HuH-7 (cell line): ENCODE measurements at regions not wholly inside any gene's neighbourhood (a gene's known extent, or its start where the extent isn't known, plus 50 kb on each side); places are given as distances from the start of the nearest gene placed in this dataset.

ENCODE experiments used
- DNase-seq: peaks from one replicate; pipeline ENCODE4 v3.0.0; 2011; ENCODE audit warnings: low spot score

DNA sequence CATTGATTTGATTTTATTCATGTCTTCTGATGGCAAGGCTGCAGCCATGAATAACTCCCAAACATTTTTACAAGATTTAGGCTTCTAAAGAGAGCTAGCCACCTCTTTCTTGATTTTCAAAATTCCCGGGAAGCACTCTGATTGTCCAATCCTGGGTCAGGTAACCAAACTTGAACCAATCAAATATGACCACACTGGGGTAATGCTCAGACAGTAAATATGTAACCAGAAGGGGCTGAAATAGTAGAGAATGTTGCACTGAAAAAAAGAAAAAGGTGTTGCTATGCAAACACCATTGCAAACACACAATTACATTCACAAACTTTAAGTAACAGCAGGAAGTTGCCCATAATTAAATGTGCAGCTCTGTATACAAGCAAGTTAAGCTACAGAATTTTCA is 112.9 kb upstream of the IQCM start:
- DNase-seq, result no peak

DNA sequence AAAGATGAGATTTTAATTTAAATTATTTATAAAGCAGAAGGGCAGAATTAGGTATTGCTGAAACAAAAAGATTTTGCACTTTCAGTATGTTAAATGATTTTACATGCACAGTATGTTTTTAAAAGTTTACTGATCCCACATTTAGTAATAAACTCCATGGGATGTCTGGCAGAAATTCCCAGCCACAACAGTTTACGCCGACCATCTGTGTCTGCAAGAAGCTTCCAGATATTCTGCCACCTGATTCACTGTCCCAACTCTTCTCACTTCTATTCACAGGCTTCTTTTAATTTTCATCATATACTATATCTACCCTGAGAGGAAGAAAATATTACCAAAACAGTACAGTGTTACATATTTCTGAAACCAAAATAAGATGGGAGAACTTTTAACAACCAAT is 115.8 kb upstream of the IQCM start:
- DNase-seq, result no peak

DNA sequence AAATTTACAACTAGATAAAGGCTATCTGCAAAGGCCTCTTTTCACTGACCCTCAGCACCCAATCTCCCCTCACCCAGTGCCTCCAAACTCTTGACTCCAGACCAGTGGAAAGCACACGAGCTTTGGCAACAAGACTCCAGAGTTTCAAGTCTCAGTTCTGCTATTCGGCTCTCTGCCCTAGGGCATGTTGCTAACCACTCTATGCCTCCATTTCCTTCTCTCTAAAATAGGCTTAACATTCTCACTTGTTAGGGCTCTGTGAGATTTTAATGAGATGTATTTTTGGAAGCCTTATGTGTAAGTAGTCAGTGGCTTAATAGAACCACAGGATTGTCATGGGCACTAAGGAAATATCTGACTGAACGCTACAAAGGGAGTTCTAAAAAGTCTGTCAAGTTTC is 116.5 kb upstream of the IQCM start:
- no peak for DNase-seq

DNA sequence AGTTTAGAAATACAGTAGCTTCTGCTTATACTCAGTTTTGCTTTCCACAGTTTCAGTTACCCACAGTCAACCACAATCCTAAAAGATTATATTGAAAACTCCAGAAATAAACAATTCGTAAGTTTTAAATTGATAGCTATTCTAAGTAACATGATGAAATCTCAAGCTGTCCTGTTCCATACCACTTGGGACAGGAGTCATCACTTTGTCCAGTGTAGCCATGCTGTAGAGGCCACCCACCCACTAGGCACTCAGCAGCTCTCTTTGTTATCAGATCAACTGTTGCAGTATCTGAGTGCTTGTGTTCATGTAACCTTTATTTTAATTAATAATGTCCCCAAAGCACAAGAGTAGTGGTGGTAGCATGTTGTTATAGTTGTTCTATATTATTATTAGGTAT is 117.5 kb upstream of the IQCM start:
- no peak for DNase-seq

DNA sequence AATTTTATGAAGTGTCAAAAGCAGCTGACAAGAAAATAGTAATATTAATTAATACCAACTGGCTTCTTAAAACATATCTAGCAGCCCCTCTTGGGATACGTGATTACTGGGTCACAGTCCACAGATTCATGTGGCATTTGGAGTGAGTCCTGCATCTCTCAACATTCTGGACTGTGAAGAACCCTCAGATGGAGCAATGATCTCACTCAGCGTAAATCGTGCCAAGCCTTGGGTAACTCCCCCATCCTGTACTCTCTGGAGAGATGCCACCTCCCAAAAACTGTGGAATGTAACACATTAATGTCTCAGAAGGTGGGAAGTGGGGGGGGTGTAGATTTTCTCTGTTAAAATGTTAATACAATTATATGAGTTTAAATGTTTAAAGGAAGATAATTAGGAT is 118.2 kb upstream of the IQCM start:
- DNase-seq, result no peak

DNA sequence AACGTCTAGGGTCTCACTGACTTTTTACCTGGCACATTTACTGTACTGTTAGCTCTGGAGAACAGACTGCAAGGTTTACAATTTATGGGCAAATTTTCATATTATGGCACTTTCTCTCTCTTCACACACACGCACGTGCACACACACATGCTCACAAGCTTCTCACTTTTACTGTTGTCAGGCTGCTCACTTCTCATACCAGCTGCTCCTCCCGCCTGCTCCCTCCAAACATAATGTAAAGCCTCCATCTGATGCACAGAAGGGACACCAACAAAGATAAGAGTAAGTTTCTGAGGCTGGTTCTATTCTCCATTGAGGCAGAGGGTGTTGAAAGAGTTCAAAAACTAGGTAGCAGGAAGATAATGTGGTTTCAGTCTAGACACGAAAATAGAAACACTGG is 128.9 kb upstream of the DCLK2 start:
- DNase-seq, result no peak

DNA sequence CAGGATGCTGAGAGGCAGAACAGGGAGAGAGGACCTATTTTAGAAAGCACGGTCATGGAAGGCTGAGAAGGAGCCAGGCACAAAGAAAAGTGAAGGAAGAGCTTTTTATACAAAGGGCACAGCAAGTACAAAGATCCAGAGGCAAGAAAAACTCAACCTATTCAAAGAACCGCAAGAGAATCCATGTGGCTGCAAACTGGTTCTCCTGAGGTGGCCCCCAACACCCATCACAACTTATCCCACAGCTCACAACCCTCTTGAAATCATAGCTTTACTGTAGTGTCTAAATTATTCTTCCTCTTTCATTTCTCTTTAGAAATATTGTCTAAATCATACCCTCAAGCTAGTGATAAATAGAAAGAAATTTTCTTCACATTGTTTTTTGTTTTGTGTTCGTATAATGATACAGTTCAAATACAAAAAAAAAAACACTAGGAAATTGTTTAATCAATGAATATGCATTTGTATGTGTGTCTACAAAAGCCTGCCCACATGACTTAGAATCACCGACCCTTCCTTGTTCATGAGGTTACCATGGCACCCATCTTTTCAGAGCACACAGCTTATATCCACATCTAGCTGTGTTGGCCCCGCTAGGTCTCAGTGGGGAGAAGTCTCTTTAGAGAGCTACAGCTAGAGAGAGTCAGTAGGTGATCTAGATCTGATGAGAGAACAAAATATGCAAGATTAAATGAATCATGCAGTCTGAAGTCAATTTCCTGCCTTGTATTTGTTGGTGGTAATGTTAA is 126.9 kb upstream of the DCLK2 start:
- DNase-seq, result no peak

DNA sequence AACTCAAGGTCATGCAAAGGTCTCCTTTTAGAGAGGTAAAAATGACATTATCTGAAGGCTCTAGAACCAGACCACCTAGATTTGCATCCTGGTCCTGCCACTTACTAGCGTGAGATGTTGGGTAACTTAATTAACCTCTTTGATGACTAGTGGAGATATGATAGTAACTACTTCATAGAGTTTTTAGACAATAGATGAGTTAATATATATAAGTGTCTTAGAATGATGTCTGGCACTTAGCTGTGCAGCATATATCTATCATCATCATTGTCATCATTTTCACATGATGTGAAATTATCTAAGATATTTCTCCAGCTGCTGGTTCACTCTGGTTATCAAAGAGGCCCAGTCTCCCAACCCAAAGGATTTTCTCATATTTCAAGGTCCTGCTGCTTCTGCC is 126.1 kb upstream of the DCLK2 start:
- DNase-seq, result no peak

DNA sequence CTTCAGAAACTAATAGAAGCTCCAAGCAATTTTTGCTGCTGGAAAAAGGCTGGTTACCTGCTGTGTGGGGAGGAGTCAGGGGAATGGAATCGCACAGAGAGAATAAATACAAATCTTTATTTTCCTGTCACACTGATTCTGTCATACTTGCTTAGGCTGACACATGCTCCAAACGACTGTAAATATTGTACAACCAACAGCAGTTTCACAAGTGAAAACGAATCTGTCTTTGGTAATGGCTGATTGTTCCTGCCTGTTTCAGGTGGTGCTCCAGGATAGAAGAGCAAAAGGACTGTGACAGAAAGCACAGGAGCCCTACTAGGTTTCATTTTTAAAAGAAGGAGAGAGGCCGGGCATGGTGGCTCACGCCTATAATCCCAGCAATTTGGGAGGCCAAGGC is 125.5 kb upstream of the DCLK2 start:
- no peak for DNase-seq

DNA sequence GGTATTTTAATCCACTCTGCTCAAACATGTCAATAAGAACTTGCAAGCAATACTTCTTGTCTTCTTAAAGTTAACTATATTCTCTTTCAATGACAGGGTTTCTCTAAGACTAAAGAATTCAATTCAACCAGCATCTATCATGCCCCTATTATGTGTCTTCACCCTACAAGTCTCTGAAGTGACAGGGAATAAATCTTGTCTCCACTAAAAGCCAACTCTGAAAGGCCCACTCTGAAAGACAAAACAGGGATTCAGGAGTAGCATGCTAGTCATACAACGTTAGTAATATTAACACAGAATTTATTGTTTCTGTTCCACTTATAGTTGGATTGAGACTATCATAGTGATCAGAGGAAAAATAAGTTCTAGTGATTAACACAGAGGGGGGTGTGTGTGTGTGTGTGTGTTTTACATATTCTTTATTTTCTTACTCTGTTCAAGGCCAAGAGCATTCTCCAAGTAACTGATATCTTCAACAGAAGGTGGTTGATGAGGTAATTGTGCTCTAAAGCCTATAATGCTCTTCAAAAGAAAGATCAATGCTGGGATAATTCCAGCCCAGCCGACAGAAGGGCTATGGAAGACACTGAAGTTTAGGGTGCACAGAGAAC is 122.4 kb upstream of the DCLK2 start:
- no peak for DNase-seq

DNA sequence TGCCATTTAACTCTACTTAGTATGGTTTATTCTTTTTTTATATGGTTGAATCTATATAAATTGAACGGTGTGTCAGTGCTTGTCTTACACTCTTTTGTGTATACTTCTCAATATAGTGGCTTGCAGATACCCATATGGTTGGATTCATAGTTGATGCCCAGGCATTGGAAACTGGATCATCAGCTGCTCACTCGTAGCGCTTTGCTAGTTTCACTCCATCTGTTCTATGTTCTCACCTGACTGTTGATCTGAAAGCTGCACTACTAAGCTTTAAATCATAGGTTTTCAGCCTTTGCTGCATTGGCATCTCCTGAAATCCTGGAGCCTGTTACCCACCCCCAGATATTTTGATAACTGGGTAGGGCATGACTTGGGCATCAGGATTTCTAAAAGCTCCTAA is 121.6 kb upstream of the DCLK2 start:
- no peak for DNase-seq

DNA sequence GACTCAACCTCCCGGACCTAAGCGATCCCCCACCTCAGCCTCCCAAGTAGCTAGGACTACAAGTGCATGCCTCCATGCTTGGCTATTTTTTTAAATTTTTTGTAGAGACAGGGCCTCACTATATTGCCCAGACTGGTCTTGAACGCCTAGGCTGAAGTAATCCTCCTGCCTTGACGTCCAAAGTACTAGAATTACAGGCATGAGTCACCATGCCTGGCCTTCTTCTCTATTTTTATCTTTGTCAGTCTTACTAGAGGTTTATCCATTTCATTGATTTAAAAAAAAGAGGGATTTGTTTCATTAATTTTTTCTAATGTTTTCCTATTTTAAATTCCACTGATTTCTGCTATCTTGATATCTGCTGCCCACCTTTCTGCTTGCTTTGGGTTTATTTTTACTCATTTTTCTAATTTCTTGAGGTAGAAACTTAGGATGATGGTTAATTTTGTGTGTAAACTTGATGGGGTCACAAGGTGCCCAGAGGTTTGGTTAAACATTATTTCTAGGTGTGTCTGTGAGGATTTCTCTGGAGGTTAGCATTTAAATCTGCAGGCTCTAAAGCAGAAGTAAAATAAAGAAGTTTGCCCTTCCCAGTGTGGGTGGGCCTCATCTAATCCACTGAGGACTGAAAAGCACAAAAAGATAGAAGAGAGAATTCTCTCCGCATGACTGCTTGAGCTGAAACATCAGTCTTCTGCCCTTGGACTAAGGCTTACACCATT is 116.2 kb upstream of the DCLK2 start:
- DNase-seq, result no peak

DNA sequence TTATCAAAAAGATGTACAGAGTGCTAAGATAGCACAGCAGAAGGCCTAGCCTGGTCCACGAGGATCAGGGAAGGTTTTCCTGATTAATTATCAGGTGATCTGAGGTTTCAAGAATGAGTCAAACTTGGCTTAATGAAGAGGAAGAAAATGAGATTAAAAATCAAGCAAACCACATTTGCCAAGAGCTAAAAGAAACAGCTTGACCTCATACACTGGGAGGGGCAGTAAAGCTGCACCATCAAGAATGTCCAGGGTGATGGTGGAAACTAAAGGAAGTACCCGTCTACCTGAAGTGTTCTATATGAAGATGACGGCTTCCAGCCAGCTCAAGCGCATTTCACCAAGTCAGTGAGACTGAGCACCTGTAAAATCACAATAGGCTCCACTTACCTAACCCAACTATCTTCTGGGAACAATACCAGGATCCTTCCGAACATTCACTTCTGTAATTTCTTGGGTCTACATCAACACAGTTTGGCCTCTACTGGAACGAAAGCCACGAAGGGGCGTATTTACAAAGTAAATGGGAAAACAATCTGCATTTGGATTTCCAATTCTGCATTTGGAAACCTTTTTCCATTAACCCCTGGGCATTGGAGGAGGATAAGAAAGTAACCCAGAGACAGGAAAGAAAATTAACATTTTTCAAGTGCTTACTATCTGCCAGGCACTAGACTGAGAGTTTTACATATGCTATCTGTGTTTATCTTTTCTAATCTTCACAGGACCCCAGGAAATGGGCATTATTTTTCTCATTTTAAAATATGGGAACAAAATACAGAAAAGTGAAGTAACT is 114.0 kb upstream of the DCLK2 start:
- DNase-seq, result no peak

DNA sequence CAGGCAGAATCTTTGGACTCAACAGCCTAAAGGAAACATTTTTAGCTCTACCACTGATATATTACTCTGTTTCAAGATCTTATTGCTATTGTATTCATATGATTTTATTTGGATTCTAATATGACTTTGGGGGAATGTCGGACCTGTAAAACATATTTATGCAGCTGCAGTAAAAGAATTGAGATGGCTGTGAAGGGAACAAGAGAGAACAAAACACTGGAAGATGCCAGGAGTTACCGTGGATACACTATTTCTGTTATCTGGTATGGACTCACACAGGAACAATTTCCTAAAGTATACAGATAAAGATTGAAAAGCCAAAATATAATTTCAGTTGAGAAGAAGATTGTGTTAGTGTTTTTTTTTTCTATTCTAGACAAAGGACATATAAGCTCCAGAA is 113.0 kb upstream of the DCLK2 start:
- no peak for DNase-seq

DNA sequence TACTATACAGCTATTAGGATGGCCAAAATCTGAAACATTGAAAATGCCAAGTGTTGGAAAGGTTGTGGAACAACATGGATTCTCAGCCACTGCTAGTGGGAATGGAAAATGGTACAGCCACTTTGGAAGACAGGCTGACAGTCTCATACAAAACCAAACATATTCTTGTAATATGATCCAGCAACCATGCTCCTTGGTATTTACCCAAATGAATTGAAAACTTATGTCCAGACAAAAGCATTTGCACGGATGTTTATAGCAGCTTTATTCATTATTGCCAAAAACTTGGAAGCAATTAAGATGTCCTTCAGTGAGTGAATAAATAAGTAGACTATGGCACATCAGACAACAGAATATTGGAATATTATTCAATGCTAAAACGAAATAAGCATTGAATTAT is 105.8 kb upstream of the DCLK2 start:
- no peak for DNase-seq

DNA sequence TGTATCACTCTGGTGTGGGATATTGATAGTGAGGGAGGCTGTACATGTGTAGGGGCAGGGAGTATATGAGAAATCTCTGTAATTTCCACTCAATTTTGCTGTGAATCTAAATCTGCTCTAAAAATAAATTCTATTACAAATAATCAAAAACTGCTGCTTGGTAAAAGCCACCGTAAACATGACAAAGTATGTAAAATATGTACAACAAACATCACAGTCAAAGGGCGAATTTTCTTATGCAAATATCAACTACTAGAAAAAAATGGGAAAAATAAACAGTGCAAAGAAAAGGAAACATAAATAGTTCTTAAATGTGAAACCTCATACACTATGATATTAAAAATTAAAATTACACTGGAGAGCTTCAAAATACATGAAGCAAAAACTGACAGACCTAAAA is 105.1 kb upstream of the DCLK2 start:
- no peak for DNase-seq

DNA sequence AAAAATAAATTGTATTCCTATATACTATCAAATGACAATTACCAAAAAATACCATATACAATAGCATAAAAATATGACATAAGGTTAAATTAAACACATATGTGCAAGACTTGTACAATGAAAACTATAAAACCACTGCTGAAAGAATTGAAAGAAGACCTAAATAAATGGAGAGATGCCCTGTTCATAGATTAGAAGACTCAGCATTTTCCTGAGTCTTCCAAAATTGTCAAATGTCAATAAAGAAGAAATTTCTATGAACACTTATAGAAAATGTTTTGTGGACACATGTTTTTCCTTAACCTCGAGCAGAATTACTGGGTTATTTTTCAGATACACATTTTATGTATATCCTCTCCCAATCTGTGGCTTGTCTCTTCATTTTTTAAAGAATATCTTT is 103.1 kb upstream of the DCLK2 start:
- no peak for DNase-seq

DNA sequence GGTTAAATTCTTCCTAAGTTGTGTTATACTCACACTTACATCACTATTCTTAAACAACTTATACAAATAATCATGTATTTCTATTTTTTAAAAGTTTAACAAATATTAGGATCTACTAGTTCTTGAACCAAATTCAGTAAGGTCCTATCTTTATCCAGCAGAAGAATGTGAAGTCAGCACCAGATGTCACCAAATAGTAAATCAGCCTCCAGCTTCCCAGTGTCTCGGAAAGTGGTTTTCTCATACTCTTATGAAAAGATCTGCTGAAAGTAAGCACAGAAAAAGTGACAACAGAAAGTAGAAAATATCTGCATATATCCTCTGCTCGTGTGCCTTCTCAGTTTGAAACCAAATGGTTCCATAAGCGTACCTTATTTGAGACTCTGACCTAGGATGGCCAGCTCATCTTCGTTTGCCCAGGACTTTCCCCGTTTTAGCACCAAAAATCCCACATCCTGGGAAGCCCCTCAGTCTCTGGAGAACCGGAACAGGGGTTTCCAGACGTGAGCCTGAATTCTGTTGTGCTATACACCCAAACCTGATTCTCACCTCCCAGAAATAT is 98.0 kb upstream of the DCLK2 start:
- DNase-seq, result no peak

DNA sequence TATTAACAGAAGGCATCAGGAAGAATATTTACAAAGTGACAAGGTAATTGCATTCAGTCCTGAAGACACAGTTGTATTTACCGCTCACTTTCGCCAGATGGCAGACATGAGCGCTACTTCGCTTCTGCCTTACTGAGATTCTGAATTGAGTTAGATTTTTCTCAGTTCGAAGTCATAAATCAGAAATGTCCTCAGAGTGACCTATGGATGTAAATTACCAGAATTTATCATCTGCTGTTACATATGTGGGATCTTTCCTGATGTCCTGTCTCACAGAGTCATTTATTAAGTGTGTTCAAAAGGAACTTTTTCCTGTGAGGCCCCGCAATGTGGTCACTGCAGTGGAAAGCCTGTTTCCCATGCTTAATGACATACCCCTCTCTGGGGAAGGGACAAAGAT is 97.3 kb upstream of the DCLK2 start:
- peak; percentile 23 for DNase-seq

DNA sequence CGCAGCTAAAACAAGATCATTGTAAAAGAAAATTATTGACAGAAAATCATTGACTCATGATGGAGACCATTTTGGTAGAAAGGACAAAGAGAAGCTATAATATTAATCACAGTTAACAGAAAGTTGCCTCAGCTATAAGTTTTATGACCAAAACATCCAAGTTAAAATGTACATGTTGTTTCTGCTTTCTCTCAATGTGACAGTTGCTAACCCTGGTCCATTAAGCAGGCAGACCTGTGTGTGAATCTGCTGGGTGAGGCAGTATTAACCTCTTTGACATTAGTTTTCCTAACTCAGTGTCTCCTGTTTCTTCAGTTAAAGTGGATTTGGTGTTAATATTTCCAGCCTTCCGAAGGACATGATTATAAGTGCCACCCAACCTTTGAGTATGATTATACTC is 94.8 kb upstream of the DCLK2 start:
- DNase-seq, result no peak

DNA sequence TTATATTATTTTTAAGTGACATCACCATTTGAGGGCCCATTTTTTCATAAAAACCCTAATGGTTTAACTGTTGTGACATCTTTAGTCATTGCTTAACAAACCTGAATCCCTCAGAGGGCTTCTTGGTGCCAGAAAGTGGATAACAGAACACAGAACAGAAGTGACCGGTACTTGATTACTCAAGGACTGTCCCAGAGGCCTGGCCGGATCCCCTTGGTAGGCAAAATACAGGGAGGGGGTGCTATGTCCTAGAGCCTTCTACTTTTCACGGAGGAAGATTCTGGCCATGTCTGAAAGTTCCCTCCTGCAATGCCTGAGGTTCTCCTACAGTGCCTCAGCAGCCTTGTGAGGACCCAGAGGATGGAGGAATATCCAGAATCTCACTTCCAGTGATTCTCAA is 94.3 kb upstream of the DCLK2 start:
- DNase-seq, result no peak

DNA sequence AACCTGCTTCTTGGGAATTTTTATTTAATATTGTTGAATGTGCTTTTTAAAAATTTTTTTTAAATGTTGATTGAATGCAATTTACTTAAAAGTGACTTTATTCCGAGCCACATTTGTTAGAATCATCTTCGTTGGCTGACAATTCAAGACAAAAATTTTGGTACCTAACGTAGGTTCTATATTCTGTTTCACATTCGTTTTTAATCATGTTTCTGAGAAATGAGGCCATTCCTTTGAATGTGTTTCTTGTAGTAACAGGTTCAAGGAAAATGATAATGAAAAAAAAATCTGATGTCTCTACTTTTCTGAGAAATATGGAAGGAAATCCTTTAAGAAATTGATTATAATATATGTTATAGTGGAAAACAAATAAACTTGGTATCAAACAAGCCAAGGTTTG is 92.3 kb upstream of the DCLK2 start:
- no peak for DNase-seq
